ENCODE measurements at regions not wholly inside any gene's neighbourhood (a gene's known extent, or its start where the extent isn't known, plus 50 kb on each side); places are given as distances from the start of the nearest gene placed in this dataset.

DNA sequence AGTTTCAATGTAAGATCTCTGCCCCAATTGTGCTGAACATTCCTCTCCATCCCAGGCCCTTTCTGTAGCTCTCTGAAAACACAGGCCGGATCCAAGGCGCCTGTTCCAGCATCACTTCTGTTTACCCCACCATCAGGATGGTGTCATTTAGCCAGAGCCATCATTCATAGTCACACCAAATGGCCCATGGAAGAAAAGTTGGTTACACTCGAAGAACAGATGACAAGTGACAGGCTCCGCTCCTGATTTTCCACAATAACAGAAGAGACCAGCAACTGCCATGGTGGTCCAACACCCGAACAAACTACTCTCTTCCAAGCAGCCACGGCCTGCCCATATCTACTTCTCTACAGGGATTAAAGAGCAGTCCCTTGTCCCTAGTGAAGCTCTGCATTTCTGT, 59.9 kb upstream of the PROX1 start:
- TF ChIP-seq CEBPB (IDR thresholded peaks at IDR 0.05; ENCODE audit: low read depth, low read length), result no peak
- TF ChIP-seq SMC3 (IDR thresholded peaks at IDR 0.05; ENCODE audit: low read depth, low read length), result no peak

Data from IMR-90 (cell line).